GM23338 (cell line): ENCODE measurements at regions not wholly inside any gene's neighbourhood (a gene's known extent, or its start where the extent isn't known, plus 50 kb on each side); places are given as distances from the start of the nearest gene placed in this dataset.

ENCODE experiments used
- ATAC-seq: fragments of 200-7000 bp; cut with Tn5 transposase; 3 replicates; pipeline ENCODE4 v1.9.1; 2020
- DNase-seq: peaks from one replicate; pipeline ENCODE4 v3.0.0-alpha.2; 2015; ENCODE audit warnings: low spot score
- H2AFZ ChIP-seq: fragments of 200-600 bp; sonication (generic); 2 replicates; pipeline ENCODE4 v1.8.0; 2016; ENCODE audit warnings: antibody characterized with exemption, mild to moderate bottlenecking, moderate library complexity
- H3F3A ChIP-seq: fragments of 200-600 bp; sonication (generic); replicated peaks from 2 replicates; pipeline ENCODE4 v1.8.0; 2017; ENCODE audit warnings: antibody characterized with exemption, mixed run types, low read depth
- H3K27ac ChIP-seq: fragments of 200-600 bp; sonication (generic); 2 replicates; pipeline ENCODE4 v1.6.1; 2016; ENCODE audit warnings: low read depth
- H3K27me3 ChIP-seq: fragments of 200-600 bp; sonication (generic); 2 replicates; pipeline ENCODE4 v1.8.0; 2016; ENCODE audit warnings: mild to moderate bottlenecking, mixed run types, moderate library complexity; ENCODE audit not compliant: insufficient read depth
- H3K36me3 ChIP-seq: fragments of 200-600 bp; sonication (generic); 2 replicates; pipeline ENCODE4 v1.8.0; 2016; ENCODE audit warnings: mild to moderate bottlenecking; ENCODE audit not compliant: insufficient read depth
- H3K4me1 ChIP-seq: fragments of 200-600 bp; sonication (generic); 2 replicates; pipeline ENCODE4 v1.8.0; 2016; ENCODE audit warnings: mild to moderate bottlenecking, moderate library complexity; ENCODE audit not compliant: insufficient read depth
- H3K4me2 ChIP-seq: fragments of 200-600 bp; sonication (generic); 2 replicates; pipeline ENCODE4 v1.7.1; 2017; ENCODE audit warnings: mixed run types
- H3K4me3 ChIP-seq: fragments of 200-600 bp; sonication (generic); 2 replicates; pipeline ENCODE4 v1.6.1; 2016; ENCODE audit warnings: mixed run types
- H3K79me2 ChIP-seq: fragments of 200-600 bp; sonication (generic); replicated peaks from 2 replicates; pipeline ENCODE4 v1.8.0; 2017; ENCODE audit warnings: mild to moderate bottlenecking; ENCODE audit not compliant: insufficient read depth
- H3K9me2 ChIP-seq: fragments of 200-600 bp; sonication (generic); 2 replicates; pipeline ENCODE4 v1.8.0; 2017; ENCODE audit not compliant: insufficient read depth
- H4K20me1 ChIP-seq: fragments of 200-600 bp; sonication (generic); replicated peaks from 2 replicates; pipeline ENCODE4 v1.8.0; 2017; ENCODE audit warnings: mild to moderate bottlenecking; ENCODE audit not compliant: insufficient read depth
- H3K27ac Mint-ChIP-seq: 2 replicates; pipeline ENCODE4 v1.8.0; 2020; ENCODE audit warnings: inconsistent platforms, mild to moderate bottlenecking, moderate library complexity, mixed read lengths
- H3K27me3 Mint-ChIP-seq: 3 replicates; pipeline ENCODE4 v1.8.0; 2022; ENCODE audit warnings: low read depth, mild to moderate bottlenecking, moderate library complexity, mixed read lengths, inconsistent platforms; ENCODE audit not compliant: insufficient read depth, poor library complexity
- H3K36me3 Mint-ChIP-seq: 3 replicates; pipeline ENCODE4 v1.8.0; 2021; ENCODE audit warnings: low read depth, mild to moderate bottlenecking, inconsistent platforms, moderate library complexity, mixed read lengths
- H3K4me1 Mint-ChIP-seq: 3 replicates; pipeline ENCODE4 v1.8.0; 2020; ENCODE audit warnings: mild to moderate bottlenecking, inconsistent platforms, mixed read lengths
- H3K4me3 Mint-ChIP-seq: 3 replicates; pipeline ENCODE4 v1.8.0; 2021; ENCODE audit warnings: moderate library complexity, mild to moderate bottlenecking, inconsistent platforms, mixed read lengths
- H3K9me3 Mint-ChIP-seq: 3 replicates; pipeline ENCODE4 v1.8.0; 2020; ENCODE audit warnings: moderate library complexity, mild to moderate bottlenecking, inconsistent platforms, mixed read lengths
- CREB1 ChIP-seq: fragments of 250-450 bp; sonication (Bioruptor Pico); IDR thresholded peaks from 2 replicates; pipeline ENCODE4 v1.5.0; 2020; ENCODE audit warnings: low read depth, mild to moderate bottlenecking, moderate library complexity
- CTCF ChIP-seq, 2 experiments: fragments of 200-600 bp in 1 of 2; sonication (generic) in 1 of 2; conservative IDR thresholded peaks; 2 replicates each; pipeline versions ENCODE4 v1.5.1 to v1.6.1; 2016 to 2017; ENCODE audit warnings: antibody characterized with exemption in 2 of 2, low read depth in 2 of 2, mild to moderate bottlenecking in 2 of 2, moderate library complexity in 1 of 2
- ETS1 ChIP-seq: IDR thresholded peaks from 2 replicates; pipeline ENCODE4 v1.6.1; 2016; ENCODE audit warnings: antibody characterized with exemption
- EZH2 ChIP-seq: fragments of 200-600 bp; sonication (generic); IDR thresholded peaks from one replicate; pipeline ENCODE4 v1.8.0; 2017; ENCODE audit warnings: antibody characterized with exemption, mild to moderate bottlenecking, low read depth; ENCODE audit not compliant: unreplicated experiment
- EZH2phosphoT487 ChIP-seq: fragments of 200-600 bp; sonication (generic); IDR thresholded peaks from one replicate; pipeline ENCODE4 v1.8.1; 2018; ENCODE audit warnings: antibody characterized with exemption; ENCODE audit not compliant: unreplicated experiment
- JUNB ChIP-seq: IDR thresholded peaks from one replicate; pipeline ENCODE4 v1.6.1; 2016; ENCODE audit warnings: antibody characterized with exemption; ENCODE audit not compliant: unreplicated experiment
- NANOG ChIP-seq: IDR thresholded peaks from 2 replicates; pipeline ENCODE4 v1.6.1; 2016; ENCODE audit warnings: antibody characterized with exemption, borderline replicate concordance
- POLR2AphosphoS5 ChIP-seq: IDR thresholded peaks from 2 replicates; pipeline ENCODE4 v1.6.1; 2016; ENCODE audit warnings: antibody characterized with exemption, low read depth
- REST ChIP-seq: IDR thresholded peaks from one replicate; pipeline ENCODE4 v1.6.1; 2018; ENCODE audit warnings: antibody characterized with exemption; ENCODE audit not compliant: unreplicated experiment
- STAT1 ChIP-seq: IDR thresholded peaks from one replicate; pipeline ENCODE4 v1.6.1; 2016; ENCODE audit warnings: antibody characterized with exemption; ENCODE audit not compliant: unreplicated experiment
- ZNF114 ChIP-seq: fragments of 250-450 bp; sonication (Bioruptor Pico); IDR thresholded peaks from 2 replicates; pipeline ENCODE4 v1.5.0; 2020; ENCODE audit warnings: mild to moderate bottlenecking, moderate library complexity
- ZNF331 ChIP-seq: fragments of 250-450 bp; sonication (Bioruptor Pico); IDR thresholded peaks from 2 replicates; pipeline ENCODE4 v1.5.0; 2020; ENCODE audit warnings: low read depth, mild to moderate bottlenecking, moderate library complexity
- ZNF462 ChIP-seq: fragments of 250-450 bp; sonication (Bioruptor Pico); IDR thresholded peaks from 2 replicates; pipeline ENCODE4 v1.5.0; 2020; ENCODE audit warnings: mild to moderate bottlenecking, moderate library complexity

GRCh38 chr16:86066811-86067210 is 167.8 kb downstream of the IRF8 start:
- Mint-ChIP-seq H3K4me3 (no peak overlapping the region), H3K27me3 (peaks cover 14% of the 10 kb centered on the region), H3K36me3 (no peaks in the 10 kb centered on the region), H3K27ac (no peak overlapping the region), H3K9me3 (no peaks in the 10 kb centered on the region; the same call in 2 of the 3 replicates), H3K4me1 (no peaks in the 10 kb centered on the region; the same call in 2 of the 3 replicates)
- no peaks in the 10 kb centered on the region for H4K20me1 ChIP-seq
- TF ChIP-seq CTCF (conservative IDR thresholded peaks at IDR 0.05; ENCODE audit: low read depth in 2 of 2) (no peak), ETS1 (no peak), POLR2AphosphoS5 (no peak), REST (no peak), STAT1 (no peak), NANOG (no peak), ZNF114 (CRISPR knock-in tag) (no peak), CREB1 (CRISPR knock-in tag) (no peak), ZNF462 (CRISPR knock-in tag) (no peak), ZNF331 (no peak), EZH2 (no peak), JUNB (no peak), EZH2phosphoT487 (no peak)
- DNase-seq: no peak
- H3K9me2 ChIP-seq: no peaks in the 10 kb centered on the region
- H3K36me3 ChIP-seq: no peaks in the 10 kb centered on the region
- H3K27ac ChIP-seq: no peak overlapping the region
- no peaks in the 10 kb centered on the region for H3K4me1 ChIP-seq
- no peak for ATAC-seq
- H3F3A ChIP-seq: no peaks in the 10 kb centered on the region
- no peaks in the 10 kb centered on the region for H3K79me2 ChIP-seq
- no peak overlapping the region for H2AFZ ChIP-seq
- no peak overlapping the region for H3K4me3 ChIP-seq
- H3K27me3 ChIP-seq: no peaks in the 10 kb centered on the region
- no peak overlapping the region for H3K4me2 ChIP-seq
